RWPE1 (cell line): ENCODE measurements at regions not wholly inside any gene's neighbourhood (a gene's known extent, or its start where the extent isn't known, plus 50 kb on each side); places are given as distances from the start of the nearest gene placed in this dataset.

Source experiments
- CTCF ChIA-PET: fragments of 350-600 bp; sonication (Branson Sonifier 250); formaldehyde crosslinking; extraction: SDS; loops from one replicate; lab custom pipeline; 2021; lab: Yijun Ruan, JAX
- POLR2A ChIA-PET: fragments of 400-600 bp; formaldehyde crosslinking; extraction: SDS; loops from one replicate; lab custom pipeline; 2020; ENCODE audit warnings: antibody characterized with exemption; ENCODE audit not compliant: low non-redundant PET; lab: Yijun Ruan, JAX
- DNase-seq: peaks from one replicate; pipeline ENCODE4 v3.0.0; 2012; ENCODE audit warnings: low spot score
- H3K27ac ChIP-seq: fragments of 450-650 bp; 2 replicates; pipeline ENCODE4 v1.5.1; 2017
- TF ChIP-seq, protein P1 (sequence below): fragments of 450-650 bp; conservative IDR thresholded peaks from 2 replicates; pipeline ENCODE4 v1.5.1; 2017; ENCODE audit warnings: low read depth, mild to moderate bottlenecking

DNA sequence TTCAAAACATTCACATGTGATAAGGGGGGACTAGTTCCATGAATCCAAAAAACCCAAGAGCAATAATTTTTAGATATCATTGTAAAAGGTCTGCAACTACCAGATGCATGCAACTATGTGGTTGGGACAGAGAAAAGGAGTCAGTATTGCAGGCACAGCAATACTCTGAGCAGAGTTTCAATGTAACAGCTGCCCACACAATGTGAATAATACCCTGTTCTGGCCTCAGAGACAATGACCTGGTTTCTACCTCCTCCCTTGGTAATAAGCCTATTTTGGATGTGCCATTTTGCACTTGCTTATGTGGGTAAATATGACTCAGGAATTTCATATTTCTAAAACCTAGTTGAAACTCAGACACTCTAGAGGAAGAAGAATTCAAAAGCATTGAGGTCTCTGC, 194.8 kb upstream of the RASGEF1B start:
- DNase-seq, result no peak
- TF ChIP-seq, protein P1, sequence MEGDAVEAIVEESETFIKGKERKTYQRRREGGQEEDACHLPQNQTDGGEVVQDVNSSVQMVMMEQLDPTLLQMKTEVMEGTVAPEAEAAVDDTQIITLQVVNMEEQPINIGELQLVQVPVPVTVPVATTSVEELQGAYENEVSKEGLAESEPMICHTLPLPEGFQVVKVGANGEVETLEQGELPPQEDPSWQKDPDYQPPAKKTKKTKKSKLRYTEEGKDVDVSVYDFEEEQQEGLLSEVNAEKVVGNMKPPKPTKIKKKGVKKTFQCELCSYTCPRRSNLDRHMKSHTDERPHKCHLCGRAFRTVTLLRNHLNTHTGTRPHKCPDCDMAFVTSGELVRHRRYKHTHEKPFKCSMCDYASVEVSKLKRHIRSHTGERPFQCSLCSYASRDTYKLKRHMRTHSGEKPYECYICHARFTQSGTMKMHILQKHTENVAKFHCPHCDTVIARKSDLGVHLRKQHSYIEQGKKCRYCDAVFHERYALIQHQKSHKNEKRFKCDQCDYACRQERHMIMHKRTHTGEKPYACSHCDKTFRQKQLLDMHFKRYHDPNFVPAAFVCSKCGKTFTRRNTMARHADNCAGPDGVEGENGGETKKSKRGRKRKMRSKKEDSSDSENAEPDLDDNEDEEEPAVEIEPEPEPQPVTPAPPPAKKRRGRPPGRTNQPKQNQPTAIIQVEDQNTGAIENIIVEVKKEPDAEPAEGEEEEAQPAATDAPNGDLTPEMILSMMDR, result no peak
- CTCF ChIA-PET, result no interaction called here
- H3K27ac ChIP-seq, result no peak overlapping the region
- POLR2A ChIA-PET, result no interaction called here

DNA sequence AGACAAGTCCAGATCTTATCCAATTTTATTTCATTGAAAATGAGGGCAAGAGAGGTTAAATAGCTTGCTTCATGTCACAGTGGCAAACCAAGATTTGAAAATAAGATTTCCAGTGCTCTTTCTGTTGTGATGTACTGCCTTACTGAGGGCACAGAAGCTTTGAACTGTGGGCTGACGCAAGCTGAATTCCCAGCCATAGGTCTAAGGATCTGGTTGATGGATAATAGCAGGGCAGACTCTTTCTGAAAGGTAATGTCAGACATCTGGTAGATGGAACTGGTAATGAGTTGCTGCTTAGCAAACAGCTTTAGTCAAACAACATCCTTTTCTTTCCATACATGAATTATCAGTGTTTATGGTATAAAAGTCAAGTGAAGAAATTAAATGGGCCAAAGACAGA, 193.9 kb upstream of the RASGEF1B start:
- TF ChIP-seq, protein P1, result no peak
- POLR2A ChIA-PET, result no interaction called here
- H3K27ac ChIP-seq, result no peak overlapping the region
- CTCF ChIA-PET, result no interaction called here
- DNase-seq, result no peak

DNA sequence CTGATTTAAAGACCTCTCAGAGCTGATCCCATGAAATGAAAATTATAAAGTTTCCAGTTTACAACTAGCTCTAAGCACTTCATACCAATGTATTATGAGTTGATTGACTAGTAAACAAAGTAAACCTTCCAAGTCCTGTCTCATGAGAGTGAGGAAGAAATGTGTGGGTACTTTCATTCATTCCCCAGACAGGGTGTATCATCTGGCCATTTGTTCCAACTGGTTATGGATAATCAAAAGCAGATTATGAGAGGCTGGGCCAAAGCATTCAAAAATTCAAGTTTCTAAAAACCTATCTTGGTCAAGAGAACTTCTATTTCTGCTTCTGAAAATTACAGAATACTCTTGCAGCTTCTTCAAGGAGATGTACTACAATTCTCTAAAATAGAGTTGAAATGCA, 193.3 kb upstream of the RASGEF1B start:
- ChIA-PET POLR2A (no interaction called here), CTCF (no interaction called here)
- no peak for DNase-seq

DNA sequence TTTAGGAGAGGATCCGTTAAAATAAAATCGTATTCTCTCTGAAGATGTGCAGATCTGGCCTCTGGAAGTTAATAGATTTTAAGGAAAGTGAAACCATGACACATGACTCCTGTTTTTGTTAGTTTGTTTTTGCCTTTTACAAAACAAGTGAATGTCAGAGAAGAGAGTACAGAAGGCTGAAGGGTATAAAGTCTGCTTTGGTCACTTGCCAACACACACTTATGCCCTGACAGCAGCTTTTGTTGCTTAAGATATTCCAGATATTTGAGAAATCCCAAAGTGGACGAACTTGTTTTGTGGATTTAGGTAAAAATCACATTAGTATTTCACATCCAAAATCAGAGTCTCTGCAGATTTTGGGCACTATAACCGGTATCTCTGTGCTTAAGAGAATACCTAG, 192.4 kb upstream of the RASGEF1B start:
- CTCF ChIA-PET, result no interaction called here

More for the DNA sequence above, 193.3 kb upstream of the RASGEF1B start:
- no peak overlapping the region for H3K27ac ChIP-seq
- TF ChIP-seq, protein P1, result no peak

DNA sequence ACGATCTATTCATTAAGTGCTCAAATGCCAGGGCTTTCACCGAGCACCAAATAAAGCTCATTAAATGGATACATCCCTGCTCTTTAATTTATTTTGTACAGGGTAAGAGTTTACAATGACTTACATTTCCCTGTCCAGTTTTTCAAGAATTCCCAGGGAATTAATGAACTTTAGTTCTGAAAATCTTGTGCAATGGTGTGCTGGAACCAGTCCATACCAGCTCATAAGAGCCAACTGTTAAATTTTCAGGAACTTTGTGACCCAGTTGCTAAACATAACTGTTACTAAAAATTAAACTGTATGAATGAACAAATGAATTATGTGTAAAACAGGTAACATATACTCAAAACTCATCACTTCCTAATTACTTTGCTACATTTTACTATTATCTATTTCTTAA, 191.7 kb upstream of the RASGEF1B start:
- DNase-seq, result no peak
- TF ChIP-seq, protein P1, result no peak
- POLR2A ChIA-PET, result no interaction called here
- CTCF ChIA-PET, result interaction anchor here (0.8 kb wide), 1 partner anchor 242 kb away, joined by 3 read pairs; no protein-coding TSS in a partner anchor
- H3K27ac ChIP-seq, result no peak overlapping the region

More for the DNA sequence above, 192.4 kb upstream of the RASGEF1B start:
- TF ChIP-seq, protein P1, result no peak
- H3K27ac ChIP-seq, result no peak overlapping the region
- no peak for DNase-seq
- POLR2A ChIA-PET, result no interaction called here

DNA sequence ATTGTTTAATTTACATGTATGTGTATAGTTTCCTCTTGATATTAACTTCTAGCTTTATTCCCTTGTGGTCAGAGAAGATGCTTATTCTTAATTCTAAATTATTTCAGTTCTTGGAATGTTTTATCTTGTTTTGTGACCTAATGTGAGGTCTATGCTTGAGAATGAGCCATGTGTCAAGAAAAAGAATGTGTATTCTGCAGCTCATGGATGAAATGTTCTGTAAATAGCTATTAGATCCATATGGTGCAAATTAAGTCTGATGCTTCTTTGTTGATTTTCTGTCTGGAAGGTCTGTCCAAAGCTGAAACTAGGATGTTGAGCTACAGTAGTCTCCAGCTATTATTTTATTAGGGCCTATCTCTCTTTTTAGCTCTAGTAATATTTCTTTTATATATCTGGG, 187.3 kb upstream of the RASGEF1B start:
- POLR2A ChIA-PET, result no interaction called here
- CTCF ChIA-PET, result no interaction called here
- TF ChIP-seq, protein P1, result no peak
- no peak overlapping the region for H3K27ac ChIP-seq
- DNase-seq, result no peak
